GM12873 (cell line): ENCODE measurements at regions not wholly inside any gene's neighbourhood (a gene's known extent, or its start where the extent isn't known, plus 50 kb on each side); places are given as distances from the start of the nearest gene placed in this dataset.
A peak's percentile ranks its signal among the peaks of the same experiment; 100 is the strongest.

Source experiments
- TF ChIP-seq, protein P1 (sequence below): IDR thresholded peaks from 2 replicates; pipeline ENCODE4 v1.5.1; 2012; ENCODE audit warnings: low read depth, mild to moderate bottlenecking, moderate library complexity, low read length, control low read depth; ENCODE audit not compliant: insufficient read depth; ENCODE audit errors: missing control alignments

DNA sequence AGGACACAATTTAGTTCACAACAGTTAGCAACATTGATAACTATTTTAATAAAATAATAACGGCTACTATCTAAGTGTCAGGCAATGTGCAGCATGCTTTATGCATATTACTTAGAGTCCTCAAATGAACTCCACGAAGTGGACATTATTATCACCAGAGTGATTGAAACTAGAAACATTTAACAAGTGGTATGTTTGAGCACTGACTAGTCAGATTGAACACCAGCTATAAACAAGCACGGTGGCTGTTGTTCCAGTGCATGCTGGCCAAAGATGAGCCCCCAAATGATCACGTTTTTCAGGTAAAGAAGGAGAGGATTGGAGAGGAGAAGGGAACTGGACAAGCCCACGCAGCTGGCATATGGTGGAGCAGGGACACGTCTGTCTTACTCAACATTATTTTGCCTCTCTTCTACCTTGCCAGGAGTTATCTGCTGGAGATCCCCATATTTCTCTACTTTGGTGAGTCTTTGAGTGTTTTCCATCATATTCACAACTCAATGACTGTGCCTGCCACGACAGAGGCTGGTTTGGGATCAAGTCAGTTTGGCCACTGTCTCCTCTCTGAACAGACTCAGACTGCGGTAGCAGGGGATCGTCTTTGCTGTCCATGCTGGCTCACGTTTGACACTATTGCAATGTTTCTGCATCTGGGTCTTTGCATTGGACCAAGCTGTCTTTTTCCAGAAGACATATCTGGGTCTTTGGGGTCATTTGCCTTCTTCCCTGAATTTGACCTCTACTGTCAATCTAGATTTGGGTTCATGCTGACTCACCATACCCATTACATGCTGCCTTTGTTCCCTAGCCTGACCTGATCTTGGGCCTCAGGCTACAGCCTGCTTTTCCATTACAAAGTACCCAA lies 66.0 kb upstream of the ACSL3 start:
- TF ChIP-seq, protein P1, sequence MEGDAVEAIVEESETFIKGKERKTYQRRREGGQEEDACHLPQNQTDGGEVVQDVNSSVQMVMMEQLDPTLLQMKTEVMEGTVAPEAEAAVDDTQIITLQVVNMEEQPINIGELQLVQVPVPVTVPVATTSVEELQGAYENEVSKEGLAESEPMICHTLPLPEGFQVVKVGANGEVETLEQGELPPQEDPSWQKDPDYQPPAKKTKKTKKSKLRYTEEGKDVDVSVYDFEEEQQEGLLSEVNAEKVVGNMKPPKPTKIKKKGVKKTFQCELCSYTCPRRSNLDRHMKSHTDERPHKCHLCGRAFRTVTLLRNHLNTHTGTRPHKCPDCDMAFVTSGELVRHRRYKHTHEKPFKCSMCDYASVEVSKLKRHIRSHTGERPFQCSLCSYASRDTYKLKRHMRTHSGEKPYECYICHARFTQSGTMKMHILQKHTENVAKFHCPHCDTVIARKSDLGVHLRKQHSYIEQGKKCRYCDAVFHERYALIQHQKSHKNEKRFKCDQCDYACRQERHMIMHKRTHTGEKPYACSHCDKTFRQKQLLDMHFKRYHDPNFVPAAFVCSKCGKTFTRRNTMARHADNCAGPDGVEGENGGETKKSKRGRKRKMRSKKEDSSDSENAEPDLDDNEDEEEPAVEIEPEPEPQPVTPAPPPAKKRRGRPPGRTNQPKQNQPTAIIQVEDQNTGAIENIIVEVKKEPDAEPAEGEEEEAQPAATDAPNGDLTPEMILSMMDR: no peak

DNA sequence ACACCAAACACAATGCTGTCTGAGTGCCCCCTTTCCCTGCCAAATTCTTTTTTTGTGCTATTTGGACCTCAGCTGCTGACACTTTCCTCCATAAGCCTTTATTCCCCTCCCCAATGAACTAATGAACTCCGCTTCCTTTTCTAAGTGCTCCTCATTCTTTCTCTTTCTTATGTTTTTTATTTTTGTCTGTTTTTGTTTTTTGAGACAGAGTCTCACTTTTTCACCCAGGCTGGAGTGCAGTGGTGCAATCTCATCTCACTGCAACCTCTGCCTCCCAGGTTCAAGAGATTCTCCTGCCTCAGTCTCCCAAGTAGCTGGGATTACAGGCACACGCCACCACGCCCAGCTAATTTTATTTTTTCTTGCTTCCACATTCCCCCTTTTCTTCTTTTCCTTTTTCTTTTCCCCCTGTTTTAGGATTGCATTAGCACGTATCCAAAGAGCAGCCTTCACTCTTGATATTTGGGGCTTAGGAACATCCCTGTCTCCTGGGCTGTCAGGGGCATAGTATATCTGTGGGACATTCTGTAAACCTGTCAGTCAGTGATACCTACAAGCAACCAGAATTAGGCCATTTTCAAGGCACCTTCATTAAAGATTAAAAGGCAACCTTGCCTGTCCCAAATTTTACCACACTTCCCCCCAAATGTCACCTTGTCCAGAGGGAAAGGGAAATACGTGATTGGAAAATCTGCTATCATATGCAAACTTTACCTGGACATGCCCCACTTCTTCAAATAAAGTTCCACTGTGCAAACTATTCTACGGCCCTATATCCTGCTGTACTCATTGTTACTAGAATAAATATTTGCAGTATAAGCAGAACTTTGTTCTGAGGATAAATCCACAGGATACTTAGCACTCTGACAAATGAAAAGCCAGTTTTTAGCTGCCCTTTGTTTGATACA lies 65.1 kb upstream of the ACSL3 start:
- TF ChIP-seq, protein P1: no peak

DNA sequence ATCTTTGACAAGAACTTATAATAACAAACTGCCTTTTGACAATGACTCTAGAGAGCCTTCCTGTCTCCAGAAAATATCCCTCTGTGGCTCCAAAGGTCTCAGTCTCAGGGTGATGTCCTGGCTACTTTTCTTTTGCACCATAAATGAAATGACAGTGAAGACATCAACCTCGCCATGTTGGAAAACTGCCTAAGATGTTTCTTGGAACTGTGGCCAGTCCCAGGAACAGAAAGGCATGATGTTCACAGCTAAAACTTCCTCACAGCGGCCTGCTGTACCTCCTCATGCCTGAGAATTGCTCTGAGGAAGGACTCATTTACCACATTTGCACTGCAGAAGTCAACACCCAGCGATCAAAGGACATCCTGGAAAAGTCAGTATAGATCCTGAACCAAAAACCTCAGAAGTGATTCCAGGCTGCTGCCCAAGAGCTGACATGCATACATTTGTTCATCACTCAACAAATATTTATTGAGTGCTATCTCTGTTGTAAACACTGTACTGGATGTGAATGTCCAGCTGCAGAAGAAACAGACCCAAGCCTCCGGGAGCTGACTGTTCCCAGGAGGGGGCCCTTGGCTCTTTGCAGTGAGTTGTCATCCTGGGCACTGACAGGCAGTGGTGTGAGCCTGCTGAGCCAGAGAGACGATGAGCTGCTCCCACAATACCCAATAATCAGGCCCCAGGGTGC lies 64.3 kb upstream of the ACSL3 start:
- TF ChIP-seq, protein P1: no peak

DNA sequence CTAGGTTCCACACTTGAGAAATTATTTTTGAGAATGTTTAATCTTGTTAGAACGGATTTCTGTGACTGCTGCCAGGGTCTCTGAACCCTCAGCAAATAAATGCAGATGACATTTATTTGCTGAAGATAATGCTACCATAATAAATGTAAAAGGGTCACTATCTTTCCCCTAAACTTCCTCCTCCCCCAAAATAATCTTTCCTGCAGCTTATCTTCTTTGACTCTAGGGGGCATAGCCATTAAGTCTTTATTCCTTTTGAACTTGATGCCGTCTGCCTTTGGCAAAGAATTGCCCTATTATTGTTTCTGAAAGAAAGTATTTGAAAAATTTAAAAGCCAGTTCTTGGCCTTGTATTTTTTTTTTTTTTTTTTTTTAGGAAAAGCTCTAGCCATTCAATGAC lies 63.6 kb upstream of the ACSL3 start:
- TF ChIP-seq, protein P1: peak; percentile 52

DNA sequence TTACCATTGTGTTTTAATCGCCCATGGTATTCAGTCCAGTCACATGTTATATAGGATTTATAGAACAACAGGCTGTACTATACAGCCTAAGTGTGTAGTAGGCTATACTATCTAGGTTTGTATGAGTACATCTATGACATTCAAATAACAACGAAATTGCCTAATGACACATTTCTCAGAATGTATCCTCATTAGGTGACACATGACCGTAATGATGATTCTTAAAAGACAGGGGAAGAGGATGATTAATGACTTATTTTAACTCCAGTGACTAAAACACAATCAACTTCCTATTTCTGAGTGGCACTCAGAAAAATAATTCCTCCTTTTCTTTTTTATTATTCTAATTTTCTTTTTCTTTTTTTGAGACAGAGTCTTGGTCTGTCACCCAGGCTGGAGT lies 63.0 kb upstream of the ACSL3 start:
- TF ChIP-seq, protein P1: no peak

DNA sequence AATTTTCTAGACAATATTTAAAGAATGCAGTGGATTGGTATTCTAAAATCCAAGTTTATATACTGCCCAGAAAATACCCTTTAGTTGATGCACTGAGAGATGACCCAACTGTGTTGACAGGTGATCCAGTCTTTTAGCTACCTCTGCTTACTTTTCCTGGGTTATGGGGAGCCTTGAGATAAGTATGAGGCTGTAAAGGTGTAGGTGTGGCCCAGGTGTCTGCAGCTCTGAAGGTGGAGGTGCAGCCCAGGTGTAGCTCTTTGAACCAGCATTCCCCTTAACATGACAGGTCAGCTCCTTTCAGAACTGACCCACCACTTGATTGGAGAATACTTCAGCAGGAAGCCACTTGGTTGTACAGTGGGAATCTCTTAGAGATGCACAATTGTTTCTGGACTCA lies 62.3 kb upstream of the ACSL3 start:
- TF ChIP-seq, protein P1: no peak
